ENCODE measurements at regions not wholly inside any gene's neighbourhood (a gene's known extent, or its start where the extent isn't known, plus 50 kb on each side); places are given as distances from the start of the nearest gene placed in this dataset.
A peak's percentile ranks its signal among the peaks of the same experiment; 100 is the strongest.

DNA sequence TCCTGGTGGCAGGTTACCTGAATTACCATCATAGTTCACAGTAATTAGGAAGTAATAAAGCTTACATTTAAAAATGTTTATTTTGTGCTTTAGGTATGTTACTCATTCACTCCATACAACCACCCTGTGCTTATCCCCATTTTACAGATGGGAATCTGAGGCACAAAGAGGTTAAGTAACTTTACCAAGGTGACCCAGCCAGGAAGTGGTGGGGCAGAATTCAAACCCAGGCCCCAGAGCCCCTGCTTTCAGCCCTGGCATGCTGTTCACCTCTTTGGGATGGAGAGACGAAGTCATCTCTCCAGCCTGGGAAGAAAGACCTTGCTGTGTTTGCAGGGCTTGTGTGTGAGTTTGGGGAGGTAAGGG is 285.6 kb upstream of the TPM1 start:
- ChIA-PET POLR2A (no interaction called here), CTCF (interaction anchor here (2.5 to 5.1 kb wide), 2 partner anchors 15 to 291 kb away, joined by 9 to 37 read pairs; no protein-coding TSS in a partner anchor)
- Mint-ChIP-seq H3K4me3 (no peak overlapping the region), H3K9me3 (no peaks in the 10 kb centered on the region), H3K4me1 (peaks cover 47% of the 10 kb centered on the region), H3K27ac (no peak overlapping the region), H3K27me3 (ENCODE audit: low read depth) (no peaks in the 10 kb centered on the region), H3K36me3 (peaks cover 21% of the 10 kb centered on the region)
- ATAC-seq (no peak), DNase-seq (ENCODE audit: low spot score) (no peak)
- TF ChIP-seq PRDM15 (CRISPR knock-in tag; IDR thresholded peaks at IDR 0.05) (no peak), NFE2L1 (CRISPR knock-in tag; IDR thresholded peaks at IDR 0.05) (no peak), MYBL2 (CRISPR knock-in tag; IDR thresholded peaks at IDR 0.05) (no peak), RELA (CRISPR knock-in tag; IDR thresholded peaks at IDR 0.05; ENCODE audit: borderline replicate concordance) (no peak), HMGA2 (CRISPR knock-in tag; IDR thresholded peaks at IDR 0.05) (no peak)
- TF ChIP-seq, protein P1, sequence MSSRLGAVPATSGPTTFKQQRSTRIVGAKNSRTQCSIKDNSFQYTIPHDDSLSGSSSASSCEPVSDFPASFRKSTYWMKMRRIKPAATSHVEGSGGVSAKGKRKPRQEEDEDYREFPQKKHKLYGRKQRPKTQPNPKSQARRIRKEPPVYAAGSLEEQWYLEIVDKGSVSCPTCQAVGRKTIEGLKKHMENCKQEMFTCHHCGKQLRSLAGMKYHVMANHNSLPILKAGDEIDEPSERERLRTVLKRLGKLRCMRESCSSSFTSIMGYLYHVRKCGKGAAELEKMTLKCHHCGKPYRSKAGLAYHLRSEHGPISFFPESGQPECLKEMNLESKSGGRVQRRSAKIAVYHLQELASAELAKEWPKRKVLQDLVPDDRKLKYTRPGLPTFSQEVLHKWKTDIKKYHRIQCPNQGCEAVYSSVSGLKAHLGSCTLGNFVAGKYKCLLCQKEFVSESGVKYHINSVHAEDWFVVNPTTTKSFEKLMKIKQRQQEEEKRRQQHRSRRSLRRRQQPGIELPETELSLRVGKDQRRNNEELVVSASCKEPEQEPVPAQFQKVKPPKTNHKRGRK (CRISPR knock-in tag; IDR thresholded peaks at IDR 0.05; ENCODE audit: borderline replicate concordance) = no peak
- TF ChIP-seq, protein P2, sequence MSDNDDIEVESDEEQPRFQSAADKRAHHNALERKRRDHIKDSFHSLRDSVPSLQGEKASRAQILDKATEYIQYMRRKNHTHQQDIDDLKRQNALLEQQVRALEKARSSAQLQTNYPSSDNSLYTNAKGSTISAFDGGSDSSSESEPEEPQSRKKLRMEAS (CRISPR knock-in tag; IDR thresholded peaks at IDR 0.05) = no peak

DNA sequence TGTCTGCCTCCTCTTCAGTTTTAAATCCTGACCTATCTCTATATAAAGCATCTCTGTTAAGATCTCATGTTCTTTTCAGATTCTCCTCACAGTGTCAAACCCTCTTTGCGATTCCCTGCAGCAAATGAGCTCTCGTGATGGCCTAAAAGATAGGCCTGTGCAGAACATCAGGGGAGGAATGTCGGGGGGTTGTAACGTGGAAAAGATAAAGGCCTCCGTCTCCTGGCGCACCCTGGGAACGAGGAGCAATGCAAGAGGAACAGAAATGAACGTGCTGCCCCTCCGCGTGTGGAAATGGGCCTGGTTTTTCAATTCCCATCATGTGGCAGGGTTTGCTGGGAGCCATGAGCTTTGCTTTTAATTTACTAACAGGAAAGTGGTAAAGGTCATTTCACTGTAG is 285.0 kb upstream of the TPM1 start:
- H3K4me1 Mint-ChIP-seq = peaks cover 47% of the 10 kb centered on the region
- H3K9me3 Mint-ChIP-seq = no peaks in the 10 kb centered on the region
- no peak for TF ChIP-seq ZNF219 (CRISPR knock-in tag; IDR thresholded peaks at IDR 0.05; ENCODE audit: borderline replicate concordance)
- TF ChIP-seq PRDM15 (CRISPR knock-in tag; IDR thresholded peaks at IDR 0.05) = no peak
- TF ChIP-seq ZNF263 (CRISPR knock-in tag; IDR thresholded peaks at IDR 0.05; ENCODE audit: low read depth) = no peak
- no peak for TF ChIP-seq ATF2 (CRISPR knock-in tag; IDR thresholded peaks at IDR 0.05; ENCODE audit: borderline replicate concordance, low read depth)
- TF ChIP-seq SMAD4 (CRISPR knock-in tag; IDR thresholded peaks at IDR 0.05) = no peak
- no peak for TF ChIP-seq GRHL2 (CRISPR knock-in tag; IDR thresholded peaks at IDR 0.05; ENCODE audit: insufficient replicate concordance, severe bottlenecking)
- TF ChIP-seq, protein P3, sequence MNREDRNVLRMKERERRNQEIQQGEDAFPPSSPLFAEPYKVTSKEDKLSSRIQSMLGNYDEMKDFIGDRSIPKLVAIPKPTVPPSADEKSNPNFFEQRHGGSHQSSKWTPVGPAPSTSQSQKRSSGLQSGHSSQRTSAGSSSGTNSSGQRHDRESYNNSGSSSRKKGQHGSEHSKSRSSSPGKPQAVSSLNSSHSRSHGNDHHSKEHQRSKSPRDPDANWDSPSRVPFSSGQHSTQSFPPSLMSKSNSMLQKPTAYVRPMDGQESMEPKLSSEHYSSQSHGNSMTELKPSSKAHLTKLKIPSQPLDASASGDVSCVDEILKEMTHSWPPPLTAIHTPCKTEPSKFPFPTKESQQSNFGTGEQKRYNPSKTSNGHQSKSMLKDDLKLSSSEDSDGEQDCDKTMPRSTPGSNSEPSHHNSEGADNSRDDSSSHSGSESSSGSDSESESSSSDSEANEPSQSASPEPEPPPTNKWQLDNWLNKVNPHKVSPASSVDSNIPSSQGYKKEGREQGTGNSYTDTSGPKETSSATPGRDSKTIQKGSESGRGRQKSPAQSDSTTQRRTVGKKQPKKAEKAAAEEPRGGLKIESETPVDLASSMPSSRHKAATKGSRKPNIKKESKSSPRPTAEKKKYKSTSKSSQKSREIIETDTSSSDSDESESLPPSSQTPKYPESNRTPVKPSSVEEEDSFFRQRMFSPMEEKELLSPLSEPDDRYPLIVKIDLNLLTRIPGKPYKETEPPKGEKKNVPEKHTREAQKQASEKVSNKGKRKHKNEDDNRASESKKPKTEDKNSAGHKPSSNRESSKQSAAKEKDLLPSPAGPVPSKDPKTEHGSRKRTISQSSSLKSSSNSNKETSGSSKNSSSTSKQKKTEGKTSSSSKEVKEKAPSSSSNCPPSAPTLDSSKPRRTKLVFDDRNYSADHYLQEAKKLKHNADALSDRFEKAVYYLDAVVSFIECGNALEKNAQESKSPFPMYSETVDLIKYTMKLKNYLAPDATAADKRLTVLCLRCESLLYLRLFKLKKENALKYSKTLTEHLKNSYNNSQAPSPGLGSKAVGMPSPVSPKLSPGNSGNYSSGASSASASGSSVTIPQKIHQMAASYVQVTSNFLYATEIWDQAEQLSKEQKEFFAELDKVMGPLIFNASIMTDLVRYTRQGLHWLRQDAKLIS (CRISPR knock-in tag; IDR thresholded peaks at IDR 0.05; ENCODE audit: borderline replicate concordance) = no peak
- TF ChIP-seq ZBTB43 (CRISPR knock-in tag; IDR thresholded peaks at IDR 0.05) = no peak
- TF ChIP-seq, protein P4, sequence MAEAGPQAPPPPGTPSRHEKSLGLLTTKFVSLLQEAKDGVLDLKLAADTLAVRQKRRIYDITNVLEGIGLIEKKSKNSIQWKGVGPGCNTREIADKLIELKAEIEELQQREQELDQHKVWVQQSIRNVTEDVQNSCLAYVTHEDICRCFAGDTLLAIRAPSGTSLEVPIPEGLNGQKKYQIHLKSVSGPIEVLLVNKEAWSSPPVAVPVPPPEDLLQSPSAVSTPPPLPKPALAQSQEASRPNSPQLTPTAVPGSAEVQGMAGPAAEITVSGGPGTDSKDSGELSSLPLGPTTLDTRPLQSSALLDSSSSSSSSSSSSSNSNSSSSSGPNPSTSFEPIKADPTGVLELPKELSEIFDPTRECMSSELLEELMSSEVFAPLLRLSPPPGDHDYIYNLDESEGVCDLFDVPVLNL (CRISPR knock-in tag; IDR thresholded peaks at IDR 0.05; ENCODE audit: borderline replicate concordance, low read depth) = no peak
- ChIA-PET CTCF (interaction anchor here (2.5 to 5.1 kb wide), 2 partner anchors 15 to 291 kb away, joined by 9 to 37 read pairs; no protein-coding TSS in a partner anchor), POLR2A (interaction anchor here (0.6 kb wide), 1 partner anchor 10 kb away, joined by 4 read pairs; no protein-coding TSS in a partner anchor)
- H3K27me3 Mint-ChIP-seq (ENCODE audit: low read depth) = no peaks in the 10 kb centered on the region
- DNase-seq (ENCODE audit: low spot score) (no peak), ATAC-seq (no peak)
- H3K4me3 Mint-ChIP-seq = no peak overlapping the region
- H3K36me3 Mint-ChIP-seq = peaks cover 27% of the 10 kb centered on the region
- peak overlapping the region; percentile 62 for H3K27ac Mint-ChIP-seq
